ENCODE measurements at regions not wholly inside any gene's neighbourhood (a gene's known extent, or its start where the extent isn't known, plus 50 kb on each side); places are given as distances from the start of the nearest gene placed in this dataset.

DNA sequence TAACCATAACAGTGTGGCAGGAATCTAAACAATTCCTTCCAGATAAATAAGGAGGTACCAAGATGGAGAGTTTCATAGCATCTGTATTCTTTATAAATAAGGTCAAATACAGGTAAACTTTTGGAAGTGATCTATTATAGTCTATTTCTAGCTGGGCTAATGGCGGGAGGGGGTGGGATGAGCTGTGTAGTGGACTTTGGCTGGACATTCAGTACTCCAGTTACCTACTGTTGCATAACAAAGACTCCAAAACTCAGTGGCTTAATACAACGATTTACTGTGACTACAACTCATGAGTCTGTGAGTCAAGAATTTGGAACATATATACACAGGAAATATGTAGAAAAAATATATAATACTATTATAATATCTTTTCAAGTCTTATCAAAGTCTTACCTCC, 496.1 kb downstream of the BCL11B start:
- no peak for DNase-seq (ENCODE audit: low read depth)
- no peak overlapping the region for H3K4me3 ChIP-seq (ENCODE audit: control insufficient read depth, low read depth, low read length)
- TF ChIP-seq, protein P1, sequence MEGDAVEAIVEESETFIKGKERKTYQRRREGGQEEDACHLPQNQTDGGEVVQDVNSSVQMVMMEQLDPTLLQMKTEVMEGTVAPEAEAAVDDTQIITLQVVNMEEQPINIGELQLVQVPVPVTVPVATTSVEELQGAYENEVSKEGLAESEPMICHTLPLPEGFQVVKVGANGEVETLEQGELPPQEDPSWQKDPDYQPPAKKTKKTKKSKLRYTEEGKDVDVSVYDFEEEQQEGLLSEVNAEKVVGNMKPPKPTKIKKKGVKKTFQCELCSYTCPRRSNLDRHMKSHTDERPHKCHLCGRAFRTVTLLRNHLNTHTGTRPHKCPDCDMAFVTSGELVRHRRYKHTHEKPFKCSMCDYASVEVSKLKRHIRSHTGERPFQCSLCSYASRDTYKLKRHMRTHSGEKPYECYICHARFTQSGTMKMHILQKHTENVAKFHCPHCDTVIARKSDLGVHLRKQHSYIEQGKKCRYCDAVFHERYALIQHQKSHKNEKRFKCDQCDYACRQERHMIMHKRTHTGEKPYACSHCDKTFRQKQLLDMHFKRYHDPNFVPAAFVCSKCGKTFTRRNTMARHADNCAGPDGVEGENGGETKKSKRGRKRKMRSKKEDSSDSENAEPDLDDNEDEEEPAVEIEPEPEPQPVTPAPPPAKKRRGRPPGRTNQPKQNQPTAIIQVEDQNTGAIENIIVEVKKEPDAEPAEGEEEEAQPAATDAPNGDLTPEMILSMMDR (conservative IDR thresholded peaks at IDR 0.05; ENCODE audit: control insufficient read depth, insufficient read depth, low read depth, low read length) = no peak

DNA sequence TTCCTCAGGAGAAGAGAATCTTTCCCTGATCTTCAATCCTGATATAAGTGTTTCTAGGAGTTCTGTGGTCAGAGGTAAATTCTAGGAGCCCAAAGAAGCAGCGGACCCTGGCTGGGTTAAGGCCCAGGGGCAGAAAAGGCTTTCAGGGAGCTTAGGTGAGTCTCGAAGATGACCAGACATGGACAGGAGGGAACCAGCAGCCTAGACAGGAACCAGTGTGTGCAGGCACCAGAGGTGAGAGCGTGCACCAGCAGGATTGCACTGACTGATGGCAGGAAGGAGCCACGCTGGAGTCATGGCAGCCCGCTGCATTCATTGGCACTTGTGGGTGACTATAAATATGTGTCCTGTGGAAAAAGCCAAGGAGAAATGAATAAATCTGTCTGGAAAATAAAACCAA, 489.9 kb downstream of the BCL11B start:
- no peak overlapping the region for H3K4me3 ChIP-seq (ENCODE audit: control insufficient read depth, low read depth, low read length)
- TF ChIP-seq, protein P1 (conservative IDR thresholded peaks at IDR 0.05; ENCODE audit: control insufficient read depth, insufficient read depth, low read depth, low read length) = no peak
- no peak for DNase-seq (ENCODE audit: low read depth)

DNA sequence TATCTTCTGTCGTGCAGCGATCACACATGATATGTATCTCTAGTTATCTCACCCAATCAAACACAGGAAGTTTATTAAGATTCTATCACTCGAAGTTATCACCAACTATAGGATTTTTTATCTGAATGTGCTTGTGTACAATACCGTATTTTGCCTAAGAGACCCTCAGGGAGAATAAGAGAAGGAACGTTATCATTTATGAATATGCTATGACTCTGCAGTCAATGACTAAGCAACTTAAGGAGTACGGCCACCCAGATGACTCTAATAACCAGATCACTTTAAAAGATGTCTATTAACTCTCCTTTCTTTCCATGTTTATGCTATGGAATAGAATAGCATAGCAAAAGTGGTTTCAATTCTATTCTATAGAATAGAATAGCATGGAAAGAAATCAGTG, 486.4 kb downstream of the BCL11B start:
- TF ChIP-seq, protein P1 (conservative IDR thresholded peaks at IDR 0.05; ENCODE audit: control insufficient read depth, insufficient read depth, low read depth, low read length) = no peak
- no peak overlapping the region for H3K4me3 ChIP-seq (ENCODE audit: control insufficient read depth, low read depth, low read length)
- DNase-seq (ENCODE audit: low read depth) = no peak

DNA sequence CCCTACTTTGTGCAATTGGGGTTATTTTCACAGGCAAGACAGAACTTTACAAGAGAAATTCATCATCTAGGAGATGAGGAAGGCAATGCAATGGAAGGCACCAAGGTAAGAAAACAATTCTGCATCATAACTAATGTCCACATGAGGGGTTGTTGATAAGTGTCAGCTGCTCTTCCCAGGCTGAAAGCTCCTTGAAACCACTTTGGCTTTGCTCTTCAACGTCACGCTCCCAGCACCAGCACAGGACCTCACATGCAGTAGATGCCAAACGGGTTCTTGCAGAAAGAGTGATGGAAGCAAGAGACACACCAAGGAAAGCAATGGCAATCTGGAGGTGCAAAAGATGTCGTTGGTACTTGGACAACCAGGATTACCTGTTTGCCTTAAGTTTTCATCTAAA, 485.5 kb downstream of the BCL11B start:
- TF ChIP-seq, protein P1 (conservative IDR thresholded peaks at IDR 0.05; ENCODE audit: control insufficient read depth, insufficient read depth, low read depth, low read length) = no peak
- H3K4me3 ChIP-seq (ENCODE audit: control insufficient read depth, low read depth, low read length) = no peak overlapping the region
- no peak for DNase-seq (ENCODE audit: low read depth)

DNA sequence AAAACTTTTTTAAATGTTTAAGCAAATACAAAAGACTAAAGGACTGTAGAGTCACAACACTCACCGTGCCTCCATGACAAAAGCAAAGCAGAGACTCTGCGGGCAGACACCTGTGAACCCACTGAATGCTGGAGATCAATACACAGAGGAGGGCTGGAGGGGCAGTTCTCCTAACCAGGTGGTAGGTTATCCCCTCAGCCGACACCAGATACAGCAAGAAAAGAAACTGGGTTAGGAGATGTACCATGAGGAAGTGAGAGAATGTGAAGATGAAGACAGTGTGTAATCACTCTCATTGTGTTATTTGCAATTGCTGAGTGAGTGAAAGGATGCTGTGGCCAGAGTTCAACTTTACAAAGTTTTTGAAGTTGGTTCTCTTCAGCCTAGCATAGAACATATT, 480.3 kb downstream of the BCL11B start:
- no peak for DNase-seq (ENCODE audit: low read depth)
- TF ChIP-seq, protein P1 (conservative IDR thresholded peaks at IDR 0.05; ENCODE audit: control insufficient read depth, insufficient read depth, low read depth, low read length) = no peak
- no peak overlapping the region for H3K4me3 ChIP-seq (ENCODE audit: control insufficient read depth, low read depth, low read length)

DNA sequence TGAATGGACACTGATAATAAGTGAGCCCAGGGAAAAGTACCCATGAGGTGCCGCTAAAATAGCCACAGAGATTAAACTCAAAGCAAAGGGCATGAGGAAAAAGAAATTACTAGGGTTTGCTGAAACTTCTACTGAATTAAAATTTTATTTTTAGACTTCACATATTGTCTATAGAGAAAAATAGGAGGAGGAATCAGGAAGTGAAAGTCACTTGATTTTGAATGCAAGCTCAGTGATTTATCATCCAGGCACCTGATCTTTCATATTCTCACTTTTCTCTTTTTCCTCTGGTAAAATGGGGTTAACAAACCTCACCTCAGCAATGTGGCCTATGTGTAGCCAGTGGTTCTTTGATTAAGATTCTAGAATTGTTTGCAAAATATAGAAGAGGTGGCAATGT, 479.8 kb downstream of the BCL11B start:
- TF ChIP-seq, protein P1 (conservative IDR thresholded peaks at IDR 0.05; ENCODE audit: control insufficient read depth, insufficient read depth, low read depth, low read length) = no peak
- no peak for DNase-seq (ENCODE audit: low read depth)
- no peak overlapping the region for H3K4me3 ChIP-seq (ENCODE audit: control insufficient read depth, low read depth, low read length)

DNA sequence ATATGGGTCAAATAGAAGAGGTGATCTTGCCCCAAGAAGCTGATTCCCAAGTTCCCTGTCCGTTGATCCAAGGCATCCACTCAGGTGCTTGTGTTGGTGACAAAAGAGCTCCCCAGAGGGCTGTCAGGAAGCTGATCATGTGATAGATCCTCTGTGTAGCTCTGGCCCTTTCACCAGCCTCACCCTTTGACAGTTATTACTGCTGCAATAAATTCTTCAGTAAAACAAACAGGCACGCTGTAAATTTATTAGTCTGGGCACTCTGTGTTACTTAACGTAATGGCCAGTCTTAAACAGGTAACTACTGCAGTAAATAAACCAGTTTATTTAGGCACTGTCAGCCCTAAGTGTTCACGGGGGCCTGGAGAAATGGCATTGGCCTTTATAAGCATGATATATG, 473.9 kb downstream of the BCL11B start:
- no peak overlapping the region for H3K4me3 ChIP-seq (ENCODE audit: control insufficient read depth, low read depth, low read length)
- no peak for DNase-seq (ENCODE audit: low read depth)
- TF ChIP-seq, protein P1 (conservative IDR thresholded peaks at IDR 0.05; ENCODE audit: control insufficient read depth, insufficient read depth, low read depth, low read length) = no peak

Measured in fibroblast of mammary gland (primary cell).